ENCODE measurements at regions not wholly inside any gene's neighbourhood (a gene's known extent, or its start where the extent isn't known, plus 50 kb on each side); places are given as distances from the start of the nearest gene placed in this dataset.

- DNase-seq = no peak
Measured at GRCh38 chr16:88292007-88292970, 90.5 kb upstream of the ZNF469 start.

GRCh38 chr16:88293097-88293496 lies 89.7 kb upstream of the ZNF469 start:
- DNase-seq = no peak

GRCh38 chr16:88295671-88296436 lies 86.9 kb upstream of the ZNF469 start:
- DNase-seq = no peak

- no peak for DNase-seq
Measured at GRCh38 chr16:88296437-88297177, 86.2 kb upstream of the ZNF469 start.

GRCh38 chr16:88297178-88297720 lies 85.5 kb upstream of the ZNF469 start:
- DNase-seq = no peak

DNA sequence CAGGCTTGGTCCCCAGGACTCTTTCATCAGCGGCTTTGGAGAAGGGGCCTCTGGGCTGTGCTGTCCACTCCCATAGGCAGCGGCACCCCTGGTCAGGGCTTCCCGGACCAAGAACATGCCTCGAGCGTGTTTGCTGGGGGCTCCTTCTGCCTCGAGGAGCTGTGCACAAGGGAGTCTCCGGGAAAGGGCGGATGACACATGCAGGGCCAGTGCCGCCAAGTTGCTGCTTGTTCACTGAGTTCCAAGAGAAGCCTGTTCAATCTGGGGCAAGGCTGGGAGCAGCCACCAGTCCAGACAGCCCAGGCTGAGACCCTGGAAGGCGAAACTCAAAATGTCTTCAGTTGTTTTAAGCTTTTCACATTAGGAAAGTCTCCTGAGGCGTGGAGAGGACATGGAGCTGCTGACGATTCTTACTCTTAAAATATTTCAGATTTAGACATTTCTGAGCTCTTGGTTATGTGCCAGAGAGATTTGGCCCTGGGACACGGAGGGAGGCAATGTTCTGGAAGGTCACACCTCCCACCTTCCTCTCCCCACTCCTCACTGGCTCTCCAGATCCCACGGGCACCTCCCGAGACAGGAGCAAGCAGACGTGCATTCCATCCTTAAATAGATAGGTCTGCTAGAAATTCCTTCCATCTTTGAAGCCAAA lies 84.5 kb upstream of the ZNF469 start:
- no peak for DNase-seq

GRCh38 chr16:88298833-88299745 lies 83.7 kb upstream of the ZNF469 start:
- no peak for DNase-seq

DNA sequence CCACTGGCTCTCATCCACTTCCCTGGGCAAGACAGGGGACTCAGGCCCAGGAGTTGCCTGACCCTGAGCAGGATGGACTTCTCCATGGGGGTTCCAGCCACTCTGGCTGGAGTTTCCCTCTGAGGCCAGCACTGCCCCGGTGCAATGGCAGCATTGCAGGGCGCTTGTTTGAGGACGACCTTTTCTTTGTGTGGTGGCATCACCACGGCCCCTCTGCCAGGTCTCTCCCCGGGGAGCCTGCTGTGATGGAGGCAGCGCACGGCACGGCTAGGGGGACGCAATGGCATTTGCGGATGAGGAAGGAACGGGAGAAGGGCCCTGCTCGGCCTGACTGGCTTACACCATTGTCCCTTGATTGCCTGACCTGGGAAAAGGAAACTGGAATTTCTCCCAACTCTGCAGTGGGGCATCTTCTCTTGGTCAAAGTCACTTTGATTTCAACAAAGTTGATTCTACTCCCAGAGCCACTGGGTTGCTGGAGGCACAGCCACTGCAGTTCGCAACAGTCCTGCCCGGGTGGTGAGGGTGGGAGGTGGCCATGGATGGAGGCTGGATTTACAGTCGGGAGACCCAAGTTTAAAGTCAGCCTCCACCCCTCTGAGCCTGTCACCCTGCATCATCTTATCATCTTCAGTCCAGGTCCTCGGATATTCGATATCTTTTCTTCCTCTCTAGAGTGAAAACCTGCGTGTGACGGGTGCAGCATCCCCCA lies 82.9 kb upstream of the ZNF469 start:
- DNase-seq = no peak

DNA sequence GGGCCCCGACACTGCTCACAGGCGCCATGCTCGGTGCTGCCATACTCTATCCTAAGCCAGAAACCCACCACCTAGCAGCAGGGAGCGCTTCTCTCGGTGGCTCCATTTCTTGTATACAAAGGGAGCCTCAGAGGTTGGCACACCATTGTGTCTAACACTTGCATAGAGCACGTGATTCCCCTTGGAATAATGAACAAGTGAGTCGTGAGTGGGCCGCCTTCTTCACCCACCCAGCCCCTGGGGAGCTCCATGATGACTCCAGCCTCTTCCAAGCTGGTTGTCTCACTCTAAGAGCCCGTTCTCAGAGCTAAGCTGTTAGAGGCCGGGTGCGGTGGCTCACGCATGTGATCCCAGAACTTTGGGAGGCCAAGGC lies 82.3 kb upstream of the ZNF469 start:
- no peak for DNase-seq

GRCh38 chr16:88301431-88301830 lies 81.3 kb upstream of the ZNF469 start:
- no peak for DNase-seq

GRCh38 chr16:88301886-88302285 lies 80.9 kb upstream of the ZNF469 start:
- DNase-seq = no peak

DNA sequence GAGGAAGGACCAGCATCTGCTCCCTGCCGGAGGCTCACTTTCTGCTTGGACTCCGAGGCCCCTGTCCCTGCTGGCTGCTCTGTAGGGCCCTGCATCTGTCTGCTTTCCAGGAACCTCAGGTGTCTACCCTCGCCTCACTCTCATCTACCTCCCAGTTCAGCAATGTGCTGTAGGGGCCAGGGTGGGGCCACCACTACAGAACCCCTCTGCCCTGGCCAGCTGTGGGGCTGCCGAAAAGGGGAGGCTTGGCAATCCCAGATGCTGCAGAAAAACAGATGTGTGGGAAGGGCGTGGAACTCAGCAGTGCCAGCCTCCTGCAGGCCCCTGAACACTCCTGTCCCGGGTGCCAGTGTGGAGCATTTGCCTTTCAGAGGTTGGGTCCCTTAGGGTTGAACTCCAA lies 80.1 kb upstream of the ZNF469 start:
- no peak for DNase-seq

- DNase-seq = no peak
Measured at GRCh38 chr16:88303405-88303804, 79.4 kb upstream of the ZNF469 start.

DNA sequence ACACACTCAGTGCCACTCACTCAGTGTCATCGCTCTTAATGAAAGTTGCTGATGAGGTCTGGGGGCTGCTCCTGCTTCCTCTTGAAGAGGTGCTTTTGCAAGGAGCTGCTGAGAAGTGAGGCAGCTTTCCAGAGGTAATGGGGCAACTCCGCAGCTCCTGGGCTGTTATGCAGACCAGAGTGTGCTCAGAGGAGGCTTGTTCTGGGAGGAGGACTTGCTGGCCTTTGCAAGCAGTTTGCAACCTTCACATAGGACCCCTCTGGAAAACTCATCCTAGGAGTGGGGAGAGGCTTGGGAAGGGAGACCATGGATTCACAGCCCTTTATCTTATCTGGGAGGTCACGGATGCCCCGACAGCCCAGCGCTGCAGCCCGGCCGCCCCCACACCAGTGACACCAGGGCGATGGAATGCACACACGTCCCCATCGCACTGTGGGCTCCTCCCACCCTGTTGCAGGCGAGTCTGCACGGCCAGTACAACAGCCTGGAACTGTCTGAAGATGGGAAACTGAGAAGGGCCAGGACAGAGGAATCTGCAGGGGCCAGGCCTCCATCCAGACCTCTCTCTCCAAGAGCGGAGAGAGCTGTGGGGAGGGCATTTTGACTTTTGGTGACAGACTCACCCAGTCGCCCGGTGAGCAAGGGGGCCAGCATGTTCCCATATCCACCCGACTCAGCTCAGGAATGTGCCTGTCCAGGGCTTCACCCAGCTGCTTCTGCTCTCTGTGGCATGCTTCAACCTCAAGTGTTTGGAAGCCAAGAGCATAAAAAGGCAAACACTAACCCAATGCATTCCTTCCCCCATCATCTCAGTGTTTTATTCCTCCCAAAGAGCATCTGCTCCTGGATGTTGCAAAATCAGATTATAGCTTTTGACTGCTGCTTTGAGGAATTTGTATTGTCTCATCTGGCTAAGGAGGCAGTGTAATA lies 78.6 kb upstream of the ZNF469 start:
- no peak for DNase-seq

GRCh38 chr16:88305176-88305575 lies 77.6 kb upstream of the ZNF469 start:
- no peak for DNase-seq

GRCh38 chr16:88306411-88306810 lies 76.3 kb upstream of the ZNF469 start:
- no peak for DNase-seq

- DNase-seq = no peak
Measured at GRCh38 chr16:88306860-88307545, 75.8 kb upstream of the ZNF469 start.

- DNase-seq = no peak
Measured at GRCh38 chr16:88308441-88309173, 74.2 kb upstream of the ZNF469 start.

All from NCI-H1930 (cell line).